Caco-2 (cell line): ENCODE measurements at regions not wholly inside any gene's neighbourhood (a gene's known extent, or its start where the extent isn't known, plus 50 kb on each side); places are given as distances from the start of the nearest gene placed in this dataset.
A peak's percentile ranks its signal among the peaks of the same experiment; 100 is the strongest.

Source experiments
- BruUV-seq: library from RNA; stranded (reverse); fragments of 400-500 nt; replicated peaks from 2 replicates; lab custom pipeline; 2021; lab: Mats Ljungman, UMichigan
- CTCF ChIA-PET: fragments of 300-600 bp; sonication (Branson Sonifier 250); formaldehyde crosslinking; loops from one replicate; lab custom pipeline; 2022; ENCODE audit warnings: antibody characterized with exemption; lab: Charles Lee
- POLR2A ChIA-PET: fragments of 300-600 bp; sonication (Branson Sonifier 250); formaldehyde crosslinking; loops from one replicate; lab custom pipeline; 2022; ENCODE audit warnings: antibody characterized with exemption; lab: Charles Lee
- DNase-seq, 2 experiments: peaks; one replicate each; pipeline versions ENCODE4 v3.0.0 to v3.0.0-alpha.2; 2020 to 2022
- H3K27me3 ChIP-seq: replicated peaks from 2 replicates; pipeline ENCODE4 v1.6.0; 2011; ENCODE audit warnings: low read length; ENCODE audit not compliant: control insufficient read depth, insufficient read depth
- H3K36me3 ChIP-seq: 2 replicates; pipeline ENCODE4 v1.5.1; 2011; ENCODE audit warnings: low read length; ENCODE audit not compliant: control insufficient read depth, insufficient read depth
- H3K4me1 ChIP-seq: fragments of 250-450 bp; sonication (Bioruptor Pico); 2 replicates; pipeline ENCODE4 v1.5.1; 2020; ENCODE audit warnings: mild to moderate bottlenecking
- H3K4me3 ChIP-seq: 2 replicates; pipeline ENCODE4 v1.5.1; 2011; ENCODE audit warnings: low read depth, mild to moderate bottlenecking, control low read depth, low read length
- H3K9me3 ChIP-seq: fragments of 250-450 bp; sonication (Bioruptor Pico); 2 replicates; pipeline ENCODE4 v1.5.1; 2020; ENCODE audit warnings: mild to moderate bottlenecking, moderate library complexity
- H3K27ac Mint-ChIP-seq: one replicate; pipeline ENCODE4 v1.8.0; 2022; ENCODE audit warnings: mixed read lengths; ENCODE audit not compliant: unreplicated experiment
- H3K27me3 Mint-ChIP-seq: one replicate; pipeline ENCODE4 v1.8.0; 2022; ENCODE audit warnings: mixed read lengths; ENCODE audit not compliant: insufficient read depth, unreplicated experiment
- H3K36me3 Mint-ChIP-seq: one replicate; pipeline ENCODE4 v1.8.0; 2022; ENCODE audit warnings: mild to moderate bottlenecking, mixed read lengths; ENCODE audit not compliant: insufficient read depth, unreplicated experiment
- H3K4me1 Mint-ChIP-seq: one replicate; pipeline ENCODE4 v1.8.0; 2022; ENCODE audit warnings: low read depth, mixed read lengths; ENCODE audit not compliant: unreplicated experiment
- H3K4me3 Mint-ChIP-seq: one replicate; pipeline ENCODE4 v1.8.0; 2022; ENCODE audit warnings: mild to moderate bottlenecking, moderate library complexity, mixed read lengths; ENCODE audit not compliant: unreplicated experiment
- H3K9me3 Mint-ChIP-seq: one replicate; pipeline ENCODE4 v1.8.0; 2022; ENCODE audit warnings: mixed read lengths; ENCODE audit not compliant: unreplicated experiment
- intact Hi-C: fragments of 100-400 bp; cut with micrococcal nuclease; formaldehyde crosslinking; loops from one replicate; pipeline ENCODE4 v1.10.0; 2022; ENCODE audit not compliant: unreplicated experiment
- TF ChIP-seq, protein P1 (sequence below), 2 experiments: fragments of 200-600 bp in 1 of 2; IDR thresholded peaks; 1 replicate in 1 of 2; 2 replicates in 1 of 2; pipeline versions ENCODE4 v1.5.1 to v1.8.0; 2011 to 2022; ENCODE audit warnings: antibody characterized with exemption in 1 of 2, control low read depth in 1 of 2, inconsistent platforms in 1 of 2, low read depth in 1 of 2, low read length in 1 of 2, mild to moderate bottlenecking in 1 of 2, moderate library complexity in 1 of 2; ENCODE audit not compliant: insufficient read depth in 1 of 2, severe bottlenecking in 1 of 2, unreplicated experiment in 1 of 2

DNA sequence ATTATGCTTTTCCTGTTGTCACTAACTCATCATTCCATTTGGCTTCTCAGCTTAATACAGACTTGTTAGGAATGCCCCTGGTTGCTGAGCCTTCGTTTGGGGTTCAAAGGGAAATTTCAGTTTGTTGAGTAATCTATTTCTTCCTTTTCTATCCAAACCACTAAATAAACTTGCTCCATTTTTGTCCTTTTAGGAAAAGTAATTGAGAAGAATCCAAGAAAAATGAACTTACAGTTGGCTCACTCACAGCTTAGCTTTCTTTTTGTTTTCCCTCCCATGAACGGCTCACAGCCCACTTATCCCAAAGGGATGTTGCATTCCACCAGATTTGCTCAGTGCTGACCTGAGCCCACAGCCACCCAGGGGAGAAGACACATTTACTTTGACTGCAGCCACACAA lies 73.9 kb downstream of the SOX11 start:
- H3K27me3 Mint-ChIP-seq, result peaks cover 9% of the 10 kb centered on the region
- H3K9me3 Mint-ChIP-seq, result peaks cover 10% of the 10 kb centered on the region
- H3K4me3 Mint-ChIP-seq, result no peak overlapping the region
- Histone ChIP-seq H3K4me1 (no peaks in the 10 kb centered on the region), H3K27me3 (no peaks in the 10 kb centered on the region), H3K36me3 (no peaks in the 10 kb centered on the region), H3K4me3 (no peak overlapping the region), H3K9me3 (no peaks in the 10 kb centered on the region)
- no peak for DNase-seq
- no peak overlapping the region for H3K27ac Mint-ChIP-seq
- TF ChIP-seq, protein P1, sequence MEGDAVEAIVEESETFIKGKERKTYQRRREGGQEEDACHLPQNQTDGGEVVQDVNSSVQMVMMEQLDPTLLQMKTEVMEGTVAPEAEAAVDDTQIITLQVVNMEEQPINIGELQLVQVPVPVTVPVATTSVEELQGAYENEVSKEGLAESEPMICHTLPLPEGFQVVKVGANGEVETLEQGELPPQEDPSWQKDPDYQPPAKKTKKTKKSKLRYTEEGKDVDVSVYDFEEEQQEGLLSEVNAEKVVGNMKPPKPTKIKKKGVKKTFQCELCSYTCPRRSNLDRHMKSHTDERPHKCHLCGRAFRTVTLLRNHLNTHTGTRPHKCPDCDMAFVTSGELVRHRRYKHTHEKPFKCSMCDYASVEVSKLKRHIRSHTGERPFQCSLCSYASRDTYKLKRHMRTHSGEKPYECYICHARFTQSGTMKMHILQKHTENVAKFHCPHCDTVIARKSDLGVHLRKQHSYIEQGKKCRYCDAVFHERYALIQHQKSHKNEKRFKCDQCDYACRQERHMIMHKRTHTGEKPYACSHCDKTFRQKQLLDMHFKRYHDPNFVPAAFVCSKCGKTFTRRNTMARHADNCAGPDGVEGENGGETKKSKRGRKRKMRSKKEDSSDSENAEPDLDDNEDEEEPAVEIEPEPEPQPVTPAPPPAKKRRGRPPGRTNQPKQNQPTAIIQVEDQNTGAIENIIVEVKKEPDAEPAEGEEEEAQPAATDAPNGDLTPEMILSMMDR (IDR thresholded peaks at IDR 0.05; ENCODE audit: insufficient read depth in 1 of 2, low read depth in 1 of 2, low read length in 1 of 2, severe bottlenecking in 1 of 2, unreplicated experiment in 1 of 2), result no peak
- no TSS peak for BruUV-seq
- H3K36me3 Mint-ChIP-seq, result no peaks in the 10 kb centered on the region
- no peaks in the 10 kb centered on the region for H3K4me1 Mint-ChIP-seq
- intact Hi-C loops, result no loop called here
- ChIA-PET CTCF (no interaction called here), POLR2A (no interaction called here)

DNA sequence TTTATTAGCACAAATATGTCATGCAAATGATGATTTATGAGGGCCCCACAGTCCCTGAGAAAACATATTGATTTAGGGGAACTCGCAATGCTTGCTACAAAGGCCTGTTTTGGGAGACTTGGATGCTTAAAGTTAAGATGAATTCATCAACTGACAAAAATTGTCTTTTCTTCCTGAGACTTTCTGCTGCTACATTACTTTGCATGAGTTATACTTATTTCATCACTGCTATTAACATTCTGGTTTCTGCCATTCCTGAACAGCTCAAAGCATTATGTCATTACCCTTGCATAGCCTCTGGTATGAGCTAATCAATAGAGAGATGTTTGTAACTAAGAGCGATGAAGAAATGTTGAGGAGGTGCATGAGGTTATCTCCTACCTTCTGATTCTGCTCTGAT lies 74.4 kb downstream of the SOX11 start:
- intact Hi-C loops, result no loop called here
- Histone ChIP-seq H3K4me3 (no peak overlapping the region), H3K27me3 (no peaks in the 10 kb centered on the region), H3K9me3 (no peaks in the 10 kb centered on the region), H3K4me1 (no peaks in the 10 kb centered on the region), H3K36me3 (no peaks in the 10 kb centered on the region)
- no peak overlapping the region for H3K4me3 Mint-ChIP-seq
- no peaks in the 10 kb centered on the region for H3K4me1 Mint-ChIP-seq
- peaks cover 9% of the 10 kb centered on the region for H3K27me3 Mint-ChIP-seq
- DNase-seq, result no peak
- peaks cover 10% of the 10 kb centered on the region for H3K9me3 Mint-ChIP-seq
- CTCF ChIA-PET, result no interaction called here
- no peaks in the 10 kb centered on the region for H3K36me3 Mint-ChIP-seq
- TF ChIP-seq, protein P1 (IDR thresholded peaks at IDR 0.05; ENCODE audit: insufficient read depth in 1 of 2, low read depth in 1 of 2, low read length in 1 of 2, severe bottlenecking in 1 of 2, unreplicated experiment in 1 of 2), result no peak
- POLR2A ChIA-PET, result no interaction called here
- no peak overlapping the region for H3K27ac Mint-ChIP-seq
- BruUV-seq, result no TSS peak

DNA sequence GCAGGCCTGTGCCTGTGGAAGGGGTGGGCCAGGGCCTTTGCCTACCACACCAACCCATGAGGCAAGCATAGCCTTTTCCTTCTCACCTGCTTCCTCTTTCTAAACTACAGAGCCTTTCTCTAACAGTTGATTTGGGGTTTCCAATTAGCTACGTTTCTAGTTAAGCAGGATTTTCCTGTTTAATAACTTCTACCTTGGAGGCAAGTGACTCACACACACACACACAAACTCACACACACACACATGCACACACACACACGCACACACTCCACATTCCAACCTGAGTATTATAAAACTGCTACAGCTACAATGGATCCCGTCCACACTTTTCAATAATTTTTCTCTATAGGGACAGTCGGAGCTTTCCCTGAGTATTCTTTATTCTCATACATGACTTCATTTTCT lies 84.9 kb downstream of the SOX11 start:
- ChIA-PET CTCF (no interaction called here), POLR2A (no interaction called here)
- H3K36me3 Mint-ChIP-seq, result no peaks in the 10 kb centered on the region
- Histone ChIP-seq H3K4me1 (no peaks in the 10 kb centered on the region), H3K27me3 (no peaks in the 10 kb centered on the region), H3K4me3 (no peak overlapping the region), H3K9me3 (no peaks in the 10 kb centered on the region), H3K36me3 (no peaks in the 10 kb centered on the region)
- no peak overlapping the region for H3K27ac Mint-ChIP-seq
- TF ChIP-seq, protein P1 (IDR thresholded peaks at IDR 0.05; ENCODE audit: insufficient read depth in 1 of 2, low read depth in 1 of 2, low read length in 1 of 2, severe bottlenecking in 1 of 2, unreplicated experiment in 1 of 2), result no peak
- BruUV-seq, result no TSS peak
- H3K4me1 Mint-ChIP-seq, result peaks cover 7% of the 10 kb centered on the region
- DNase-seq, result peak; percentile 15 to 52
- intact Hi-C loops, result no loop called here
- H3K27me3 Mint-ChIP-seq, result no peaks in the 10 kb centered on the region
- H3K9me3 Mint-ChIP-seq, result no peaks in the 10 kb centered on the region
- no peak overlapping the region for H3K4me3 Mint-ChIP-seq
